Right cardiac atrium (tissue), 5 donors: ENCODE measurements at regions not wholly inside any gene's neighbourhood (a gene's known extent, or its start where the extent isn't known, plus 50 kb on each side); places are given as distances from the start of the nearest gene placed in this dataset.

Experiments
- ATAC-seq, 2 donors: fragments of 200-7000 bp; cut with Tn5 transposase; one replicate each; pipeline versions ENCODE4 v1.8.0 to v1.9.1; 2020; ENCODE audit warnings: moderate library complexity in 2 of 2, mild to moderate bottlenecking in 1 of 2
- DNase-seq, 3 donors: peaks; one replicate each; pipeline ENCODE4 v3.0.0-alpha.2; 2020
- H3K27ac ChIP-seq: one replicate; pipeline ENCODE4 v1.5.1; 2013; ENCODE audit warnings: mild to moderate bottlenecking, low read length, control low read depth, moderate library complexity
- H3K27me3 ChIP-seq: one replicate; pipeline ENCODE4 v1.6.1; 2013; ENCODE audit not compliant: control insufficient read depth, insufficient read depth
- H3K4me1 ChIP-seq: one replicate; pipeline ENCODE4 v1.6.1; 2013; ENCODE audit warnings: low read length; ENCODE audit not compliant: control insufficient read depth, insufficient read depth
- H3K4me3 ChIP-seq: one replicate; pipeline ENCODE4 v1.5.1; 2013; ENCODE audit warnings: low read length, control low read depth
- H3K9me3 ChIP-seq: one replicate; pipeline ENCODE4 v1.6.1; 2013; ENCODE audit warnings: low read length; ENCODE audit not compliant: control insufficient read depth
- WGBS: extraction: QIAGEN DNeasy Blood & Tissue Kit; methylation state at CpG from one replicate; pipeline ENCODE4 v1.1.7; 2013; 5-methylcytosine and 5-hydroxymethylcytosine counted together
- intact Hi-C, 4 donors: fragments of 100-400 bp; cut with DNase I; formaldehyde crosslinking; loops; one replicate each; pipeline versions ENCODE4 v1.11.0 to v1.14.0; 2022 to 2023
- donor health status: healthy with polysubstance abuse.
- donor health status: DM: no; HTN: yes; CAD: no.
- donor health status: DM: no; HTN: no; CAD: no.
- donor health status: DM: no; HTN: yes; CAD: no; lungs with severe emphysema.
- donor health status: DM: yes; HTN: yes; CAD: no.

DNA sequence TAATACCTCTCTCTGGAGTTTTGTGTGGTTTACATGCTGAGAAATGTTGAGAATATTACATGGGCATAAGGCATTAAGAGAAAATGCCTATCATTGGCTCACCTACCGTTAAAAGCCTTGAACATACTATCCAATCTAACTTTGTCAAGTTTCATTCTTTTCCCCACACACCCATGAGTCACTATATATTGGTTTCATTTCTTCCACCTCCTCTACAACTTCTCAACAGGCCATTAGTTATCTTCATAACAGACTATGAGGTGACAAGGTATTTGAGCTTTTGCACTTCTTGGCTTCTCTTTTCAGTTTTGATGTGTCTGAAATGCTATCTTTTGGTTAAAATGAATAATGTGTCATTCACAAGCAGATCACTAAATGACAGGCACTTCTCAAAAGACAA lies 288.0 kb downstream of the KCNN2 start:
- Histone ChIP-seq H3K4me1 (no peaks in the 10 kb centered on the region), H3K27ac (no peak overlapping the region), H3K9me3 (no peaks in the 10 kb centered on the region), H3K4me3 (no peak overlapping the region), H3K27me3 (no peaks in the 10 kb centered on the region)
- WGBS = 59% methylated on average over 1 of the region's 1 CpG
- intact Hi-C loops = no loop called here
- ATAC-seq = no peak
- DNase-seq = no peak

GRCh38 chr5:114648940-114649339 lies 287.1 kb downstream of the KCNN2 start:
- DNase-seq (no peak), ATAC-seq (no peak)
- 85% methylated on average over 2 of the region's 2 CpGs for WGBS
- intact Hi-C loops = no loop called here
- H3K4me3 ChIP-seq = no peak overlapping the region
- no peak overlapping the region for H3K27ac ChIP-seq
- no peaks in the 10 kb centered on the region for H3K9me3 ChIP-seq
- H3K27me3 ChIP-seq = no peaks in the 10 kb centered on the region
- H3K4me1 ChIP-seq = no peaks in the 10 kb centered on the region

DNA sequence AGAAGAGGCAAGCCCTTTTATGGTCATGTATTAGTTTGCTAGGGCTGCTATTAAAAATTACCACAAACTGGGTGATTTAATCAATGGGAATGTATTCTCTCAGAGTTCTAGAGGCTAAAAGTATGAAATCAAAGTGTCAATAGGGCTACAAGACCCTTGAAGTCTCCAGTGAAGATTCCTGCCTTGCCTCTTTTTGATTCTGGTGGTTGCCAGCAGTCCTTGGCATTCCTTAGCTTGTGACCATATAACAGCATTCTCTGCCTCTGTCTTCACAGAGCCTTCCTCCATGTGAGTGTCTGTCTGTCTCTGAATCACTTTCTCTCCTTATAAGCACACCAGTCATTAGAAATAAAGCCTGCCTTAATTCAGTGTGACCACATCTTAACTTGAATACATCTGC lies 282.7 kb downstream of the KCNN2 start:
- no peaks in the 10 kb centered on the region for H3K27me3 ChIP-seq
- no peaks in the 10 kb centered on the region for H3K4me1 ChIP-seq
- intact Hi-C loops = no loop called here
- no peak overlapping the region for H3K27ac ChIP-seq
- no peak overlapping the region for H3K4me3 ChIP-seq
- DNase-seq (no peak), ATAC-seq (no peak)
- H3K9me3 ChIP-seq = no peaks in the 10 kb centered on the region

GRCh38 chr5:114636271-114636670 lies 274.4 kb downstream of the KCNN2 start:
- Histone ChIP-seq H3K9me3 (no peaks in the 10 kb centered on the region), H3K4me3 (no peak overlapping the region), H3K27ac (no peak overlapping the region), H3K27me3 (no peaks in the 10 kb centered on the region), H3K4me1 (no peaks in the 10 kb centered on the region)
- 58% methylated on average over 3 of the region's 3 CpGs for WGBS
- ATAC-seq (no peak), DNase-seq (no peak)
- intact Hi-C loops = no loop called here

DNA sequence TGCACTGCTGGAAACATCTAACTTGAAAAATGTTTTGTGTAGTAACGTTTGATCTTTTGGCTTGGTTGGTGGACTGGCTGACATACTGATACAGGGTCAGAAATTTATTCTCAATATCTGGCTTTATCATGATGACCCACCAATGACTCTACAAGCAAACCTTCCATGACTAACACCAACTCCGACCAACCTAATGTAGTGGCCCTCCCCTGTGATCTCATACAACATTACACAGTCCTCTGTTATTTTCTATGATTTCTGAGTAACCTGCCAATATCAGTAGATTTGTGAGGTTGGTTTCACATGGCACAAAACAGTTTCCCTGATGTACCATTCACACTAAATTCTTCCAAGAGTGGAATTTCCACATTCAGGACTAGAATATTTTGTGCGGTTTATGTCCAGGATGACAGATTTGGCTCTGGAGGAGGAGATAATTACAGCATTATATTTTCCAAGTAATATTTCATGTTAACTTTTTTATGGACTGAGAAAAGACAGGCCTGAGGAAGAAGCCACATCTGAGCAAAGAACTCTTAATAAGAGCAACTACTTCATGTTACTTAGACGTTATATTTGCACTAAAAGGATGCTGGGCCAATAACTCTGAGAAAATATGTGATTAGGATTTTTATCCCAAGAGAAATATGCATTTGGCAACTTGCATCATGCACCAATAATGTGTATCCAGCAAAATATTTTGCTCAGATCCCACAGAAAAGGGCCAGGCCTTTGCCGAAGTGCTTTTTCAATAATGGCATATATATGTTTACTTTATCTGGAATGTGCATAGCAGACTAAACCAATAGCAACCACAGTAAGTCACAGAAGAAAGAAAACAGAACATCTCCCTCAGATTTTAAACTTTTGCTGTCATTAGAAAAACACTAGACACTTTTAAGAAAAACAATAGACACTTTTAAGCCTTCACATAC lies 273.4 kb downstream of the KCNN2 start:
- H3K4me1 ChIP-seq = no peaks in the 10 kb centered on the region
- H3K4me3 ChIP-seq = no peak overlapping the region
- 61% methylated on average over 5 of the region's 5 CpGs for WGBS
- DNase-seq (no peak), ATAC-seq (no peak)
- no peaks in the 10 kb centered on the region for H3K27me3 ChIP-seq
- H3K9me3 ChIP-seq = no peaks in the 10 kb centered on the region
- H3K27ac ChIP-seq = no peak overlapping the region
- intact Hi-C loops = no loop called here

- DNase-seq (no peak), ATAC-seq (no peak)
- no peaks in the 10 kb centered on the region for H3K4me1 ChIP-seq
- intact Hi-C loops = no loop called here
- H3K27me3 ChIP-seq = no peaks in the 10 kb centered on the region
- no peak overlapping the region for H3K27ac ChIP-seq
- WGBS = 88% methylated on average over 2 of the region's 2 CpGs
- no peaks in the 10 kb centered on the region for H3K9me3 ChIP-seq
- no peak overlapping the region for H3K4me3 ChIP-seq
Measured at GRCh38 chr5:114634517-114634916, 272.6 kb downstream of the KCNN2 start.

DNA sequence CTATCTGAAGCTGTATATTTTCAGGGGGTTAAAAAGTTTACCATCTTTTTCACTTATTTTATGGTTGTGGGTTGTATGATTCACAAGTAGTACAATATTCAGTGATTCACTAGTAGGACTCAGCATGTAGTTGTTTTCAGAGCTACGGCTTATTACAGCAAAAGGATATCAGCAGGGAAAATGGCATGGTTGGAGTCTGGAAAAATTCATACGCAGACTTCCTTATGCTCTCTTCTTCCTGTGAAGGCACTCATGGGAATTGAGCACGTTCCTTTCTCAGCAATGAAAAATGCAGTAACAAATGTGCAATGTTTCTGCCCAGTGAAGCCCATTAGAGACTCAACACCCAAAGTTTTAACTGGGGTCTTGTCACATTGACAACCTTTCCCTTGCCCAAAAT lies 250.5 kb downstream of the KCNN2 start:
- DNase-seq = no peak
- intact Hi-C loops = no loop called here

GRCh38 chr5:114581136-114581535 lies 219.3 kb downstream of the KCNN2 start:
- H3K27ac ChIP-seq = no peak overlapping the region
- no peak overlapping the region for H3K4me3 ChIP-seq
- no peaks in the 10 kb centered on the region for H3K4me1 ChIP-seq
- ATAC-seq (no peak), DNase-seq (no peak)
- intact Hi-C loops = no loop called here
- WGBS = 59% methylated on average over 2 of the region's 2 CpGs
- no peaks in the 10 kb centered on the region for H3K9me3 ChIP-seq
- H3K27me3 ChIP-seq = no peaks in the 10 kb centered on the region

More for the DNA sequence above, 250.5 kb downstream of the KCNN2 start:
- H3K27ac ChIP-seq = no peak overlapping the region
- ATAC-seq = no peak
- no peaks in the 10 kb centered on the region for H3K27me3 ChIP-seq
- H3K4me1 ChIP-seq = no peaks in the 10 kb centered on the region
- no peaks in the 10 kb centered on the region for H3K9me3 ChIP-seq
- 53% methylated on average over 3 of the region's 3 CpGs for WGBS
- H3K4me3 ChIP-seq = no peak overlapping the region

GRCh38 chr5:114565871-114566270 lies 204.0 kb downstream of the KCNN2 start:
- 70% methylated on average over 5 of the region's 5 CpGs for WGBS
- intact Hi-C loops = no loop called here
- Histone ChIP-seq H3K9me3 (no peaks in the 10 kb centered on the region), H3K4me3 (no peak overlapping the region), H3K27ac (no peak overlapping the region), H3K4me1 (no peaks in the 10 kb centered on the region), H3K27me3 (no peaks in the 10 kb centered on the region)
- ATAC-seq (no peak), DNase-seq (no peak)

- H3K9me3 ChIP-seq = no peaks in the 10 kb centered on the region
- ATAC-seq (no peak), DNase-seq (no peak)
- no peaks in the 10 kb centered on the region for H3K27me3 ChIP-seq
- H3K4me3 ChIP-seq = no peak overlapping the region
- 35% methylated on average over 2 of the region's 2 CpGs for WGBS
- no peaks in the 10 kb centered on the region for H3K4me1 ChIP-seq
- H3K27ac ChIP-seq = no peak overlapping the region
- intact Hi-C loops = no loop called here
Measured at GRCh38 chr5:114565139-114565538, 203.3 kb downstream of the KCNN2 start.

DNA sequence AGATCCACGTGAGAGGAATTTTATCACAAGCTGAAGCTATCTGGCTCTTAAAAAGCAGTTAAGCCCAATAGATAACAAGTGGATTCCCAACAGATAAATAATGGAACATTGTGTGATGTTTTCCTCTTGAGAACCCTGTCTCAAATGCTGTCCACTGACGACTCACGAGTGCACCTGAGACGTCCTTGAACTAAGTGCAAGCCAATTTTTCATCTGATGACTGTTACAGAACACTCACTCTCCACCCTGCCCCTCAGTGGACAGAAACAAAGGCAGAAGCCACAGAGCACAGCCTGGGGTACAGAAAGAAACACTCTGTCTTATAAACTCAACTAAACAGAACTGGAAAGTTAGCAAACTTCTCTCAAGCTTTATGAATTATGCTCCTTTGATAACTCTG lies 199.5 kb downstream of the KCNN2 start:
- Histone ChIP-seq H3K4me3 (no peak overlapping the region), H3K4me1 (no peaks in the 10 kb centered on the region), H3K27ac (no peak overlapping the region), H3K9me3 (no peaks in the 10 kb centered on the region), H3K27me3 (no peaks in the 10 kb centered on the region)
- ATAC-seq (no peak), DNase-seq (no peak)
- intact Hi-C loops = no loop called here
- 23% methylated on average over 4 of the region's 4 CpGs for WGBS
